ENCODE measurements at regions not wholly inside any gene's neighbourhood (a gene's known extent, or its start where the extent isn't known, plus 50 kb on each side); places are given as distances from the start of the nearest gene placed in this dataset.
"Not testable (repeated sequence)": the region's sequence is repeated elsewhere in the genome, so short reads cannot be mapped to it uniquely, and the experiment has no call there.

DNA sequence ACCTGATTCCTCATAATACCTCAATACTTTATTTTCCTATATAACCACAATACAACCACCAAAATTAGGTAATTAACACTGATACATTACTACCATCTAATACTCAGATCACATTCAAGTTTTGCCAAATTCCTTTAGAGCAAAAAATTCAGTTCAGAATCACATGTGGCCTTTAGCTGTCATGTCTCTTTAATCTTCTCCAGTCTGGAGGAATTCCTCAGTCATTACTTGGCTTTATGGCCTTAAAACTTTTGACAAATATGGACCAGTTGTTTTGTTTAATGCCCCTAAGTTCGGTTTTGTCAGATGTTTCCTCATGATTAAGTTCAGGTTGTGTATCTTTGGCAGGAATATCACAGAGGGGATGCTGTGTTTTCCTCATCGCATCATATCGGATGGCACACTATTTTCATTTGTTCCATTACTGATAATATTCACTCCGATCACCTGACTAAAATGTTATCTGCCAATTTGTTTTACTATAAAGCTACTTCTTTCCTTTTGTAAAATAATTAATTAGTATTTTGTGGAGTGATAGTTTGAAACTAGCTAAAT is 51.2 kb upstream of the AKIRIN2 start:
- H4K8ac ChIP-seq (replicated peaks; ENCODE audit: insufficient read length, low read depth, low read length) = no peak overlapping the region
- H3K9ac ChIP-seq (ENCODE audit: extremely low read depth, insufficient read length, low read length) = no peak overlapping the region
- no peaks in the 10 kb centered on the region for H3K23me2 ChIP-seq (ENCODE audit: insufficient read length, low read depth, low read length, poor library complexity, severe bottlenecking)
- no peak overlapping the region for H3K27ac ChIP-seq (ENCODE audit: insufficient read length, low read depth, low read length)
- H3K4me1 ChIP-seq (ENCODE audit: insufficient read depth, low read length) = no peaks in the 10 kb centered on the region; the same call in 1 of the 2 replicates
- no peaks in the 10 kb centered on the region for H3K27me3 ChIP-seq (ENCODE audit: insufficient read depth, low read length)
- no peaks in the 10 kb centered on the region; the same call in 1 of the 2 replicates for H3K27me3 Mint-ChIP-seq (ENCODE audit: low read depth)
- no peak overlapping the region for H3K23ac ChIP-seq (ENCODE audit: insufficient read length, low read depth, low read length)
- H2BK5ac ChIP-seq (ENCODE audit: insufficient read length, low read length) = no peak overlapping the region
- H3K9me3 Mint-ChIP-seq = peaks cover 3 to 8% of the 10 kb centered on the region in 2 experiments; a peak in 3 of 5 replicates
- no peak overlapping the region for H3K14ac ChIP-seq (ENCODE audit: insufficient read depth, low read length)
- no CpG with 5 or more reads among the region's 4 CpGs for WGBS (ENCODE audit: extremely low coverage, insufficient read length, low lambda C conversion rate)
- H3K9me3 ChIP-seq (ENCODE audit: control insufficient read depth, low read depth, low read length) = no peaks in the 10 kb centered on the region
- H3T11ph ChIP-seq (ENCODE audit: low read length) = no peak overlapping the region
- H4K5ac ChIP-seq (ENCODE audit: insufficient read length, low read depth, low read length) = no peak overlapping the region
- no peak overlapping the region for H3K4me3 Mint-ChIP-seq
- H3K4me2 ChIP-seq (ENCODE audit: insufficient read depth, insufficient read length, low read length) = no peak overlapping the region
- H3K79me2 ChIP-seq (ENCODE audit: insufficient read depth, low read length) = no peaks in the 10 kb centered on the region
- H3K4me1 Mint-ChIP-seq = peaks cover 12 to 16% of the 10 kb centered on the region in 2 experiments
- no peak overlapping the region for H3K56ac ChIP-seq (ENCODE audit: insufficient read length, low read depth, low read length)
- H3K79me1 ChIP-seq (ENCODE audit: insufficient read depth, low read depth, low read length, poor library complexity, severe bottlenecking) = no peaks in the 10 kb centered on the region
- peaks cover 0 to 4% (median 4%) of the 10 kb centered on the region in 3 experiments; a peak in 3 of 7 replicates for H3K36me3 Mint-ChIP-seq (ENCODE audit: insufficient read depth in 1 of 3, low read depth in 3 of 3)
- no peak overlapping the region for H2BK12ac ChIP-seq (ENCODE audit: insufficient read length, low read depth, low read length)
- no peaks in the 10 kb centered on the region for H4K20me1 ChIP-seq (ENCODE audit: control insufficient read depth, insufficient read depth, insufficient read length)
- H2BK120ac ChIP-seq (ENCODE audit: low read depth, low read length, poor library complexity, severe bottlenecking) = no peak overlapping the region
- H3K27ac Mint-ChIP-seq = no peak overlapping the region
- no peak overlapping the region for H2BK15ac ChIP-seq (ENCODE audit: low read depth, low read length)
- H2AFZ ChIP-seq (ENCODE audit: low read length) = no peak overlapping the region
- H2AK5ac ChIP-seq (ENCODE audit: insufficient read length, low read length) = no peak overlapping the region
- H3K18ac ChIP-seq (ENCODE audit: insufficient read length, low read depth, low read length) = no peak overlapping the region
- TF ChIP-seq, protein P1, sequence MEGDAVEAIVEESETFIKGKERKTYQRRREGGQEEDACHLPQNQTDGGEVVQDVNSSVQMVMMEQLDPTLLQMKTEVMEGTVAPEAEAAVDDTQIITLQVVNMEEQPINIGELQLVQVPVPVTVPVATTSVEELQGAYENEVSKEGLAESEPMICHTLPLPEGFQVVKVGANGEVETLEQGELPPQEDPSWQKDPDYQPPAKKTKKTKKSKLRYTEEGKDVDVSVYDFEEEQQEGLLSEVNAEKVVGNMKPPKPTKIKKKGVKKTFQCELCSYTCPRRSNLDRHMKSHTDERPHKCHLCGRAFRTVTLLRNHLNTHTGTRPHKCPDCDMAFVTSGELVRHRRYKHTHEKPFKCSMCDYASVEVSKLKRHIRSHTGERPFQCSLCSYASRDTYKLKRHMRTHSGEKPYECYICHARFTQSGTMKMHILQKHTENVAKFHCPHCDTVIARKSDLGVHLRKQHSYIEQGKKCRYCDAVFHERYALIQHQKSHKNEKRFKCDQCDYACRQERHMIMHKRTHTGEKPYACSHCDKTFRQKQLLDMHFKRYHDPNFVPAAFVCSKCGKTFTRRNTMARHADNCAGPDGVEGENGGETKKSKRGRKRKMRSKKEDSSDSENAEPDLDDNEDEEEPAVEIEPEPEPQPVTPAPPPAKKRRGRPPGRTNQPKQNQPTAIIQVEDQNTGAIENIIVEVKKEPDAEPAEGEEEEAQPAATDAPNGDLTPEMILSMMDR (conservative IDR thresholded peaks at IDR 0.05) = no peak
- DNase-seq = no peak
- no peak overlapping the region for H2BK20ac ChIP-seq (ENCODE audit: low read depth, low read length, poor library complexity, severe bottlenecking)
- H3K4ac ChIP-seq (ENCODE audit: low read depth, low read length) = no peak overlapping the region
- no peak overlapping the region for H4K91ac ChIP-seq (ENCODE audit: insufficient read length, low read depth, low read length)

DNA sequence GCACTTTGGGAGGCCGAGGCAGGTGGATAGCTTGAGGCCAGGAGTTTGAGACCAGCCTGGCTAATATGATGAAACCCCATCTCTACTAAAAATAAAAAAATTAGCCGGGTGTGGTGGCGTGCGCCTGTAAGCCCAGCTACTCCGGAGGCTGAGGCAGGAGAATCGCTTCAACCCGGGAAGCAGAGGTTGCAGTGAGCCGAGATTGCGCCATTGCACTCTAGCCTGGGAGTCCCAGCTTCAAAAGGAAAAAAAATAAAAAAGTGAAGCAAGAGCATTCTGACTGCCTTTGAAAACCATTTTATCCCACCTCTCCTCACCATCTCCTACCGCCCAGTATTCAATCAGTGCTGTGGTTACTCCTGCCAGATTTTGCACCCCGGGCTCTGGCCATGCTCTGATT is 50.5 kb upstream of the AKIRIN2 start:
- not testable (repeated sequence) for H4K20me1 ChIP-seq (ENCODE audit: control insufficient read depth, insufficient read depth, insufficient read length); H3K4me3 Mint-ChIP-seq; H3K18ac ChIP-seq (ENCODE audit: insufficient read length, low read depth, low read length); H3K9me3 ChIP-seq (ENCODE audit: control insufficient read depth, low read depth, low read length); H3K27ac ChIP-seq (ENCODE audit: insufficient read length, low read depth, low read length); H2BK20ac ChIP-seq (ENCODE audit: low read depth, low read length, poor library complexity, severe bottlenecking); H3K27me3 Mint-ChIP-seq (ENCODE audit: low read depth); H2BK15ac ChIP-seq (ENCODE audit: low read depth, low read length); DNase-seq; H3K79me2 ChIP-seq (ENCODE audit: insufficient read depth, low read length); H2AFZ ChIP-seq (ENCODE audit: low read length); H3K9me3 Mint-ChIP-seq; H2BK5ac ChIP-seq (ENCODE audit: insufficient read length, low read length); H3K27me3 ChIP-seq (ENCODE audit: insufficient read depth, low read length); H3K23ac ChIP-seq (ENCODE audit: insufficient read length, low read depth, low read length); H3K4me1 ChIP-seq (ENCODE audit: insufficient read depth, low read length); H3K79me1 ChIP-seq (ENCODE audit: insufficient read depth, low read depth, low read length, poor library complexity, severe bottlenecking); H3K56ac ChIP-seq (ENCODE audit: insufficient read length, low read depth, low read length); H3T11ph ChIP-seq (ENCODE audit: low read length); H2AK5ac ChIP-seq (ENCODE audit: insufficient read length, low read length); H4K5ac ChIP-seq (ENCODE audit: insufficient read length, low read depth, low read length); H3K4me2 ChIP-seq (ENCODE audit: insufficient read depth, insufficient read length, low read length); H2BK120ac ChIP-seq (ENCODE audit: low read depth, low read length, poor library complexity, severe bottlenecking); H4K91ac ChIP-seq (ENCODE audit: insufficient read length, low read depth, low read length); H4K8ac ChIP-seq (replicated peaks; ENCODE audit: insufficient read length, low read depth, low read length); H3K4ac ChIP-seq (ENCODE audit: low read depth, low read length); H3K36me3 Mint-ChIP-seq (ENCODE audit: insufficient read depth in 1 of 3, low read depth in 3 of 3); H3K23me2 ChIP-seq (ENCODE audit: insufficient read length, low read depth, low read length, poor library complexity, severe bottlenecking); H3K14ac ChIP-seq (ENCODE audit: insufficient read depth, low read length); H3K27ac Mint-ChIP-seq; H3K9ac ChIP-seq (ENCODE audit: extremely low read depth, insufficient read length, low read length); H2BK12ac ChIP-seq (ENCODE audit: insufficient read length, low read depth, low read length)
- no CpG with 5 or more reads among the region's 11 CpGs for WGBS (ENCODE audit: extremely low coverage, insufficient read length, low lambda C conversion rate)
- peaks cover 12 to 16% of the 10 kb centered on the region in 2 experiments for H3K4me1 Mint-ChIP-seq
